Activated CD8-positive, alpha-beta T cell treated with anti-CD3 and anti-CD28 coated beads for 36 hours (primary cell): ENCODE measurements at regions not wholly inside any gene's neighbourhood (a gene's known extent, or its start where the extent isn't known, plus 50 kb on each side); places are given as distances from the start of the nearest gene placed in this dataset.

Source experiments
- ATAC-seq: fragments of 200-7000 bp; cut with Tn5 transposase; one replicate; pipeline ENCODE4 v1.10.0; 2021; ENCODE audit warnings: mild to moderate bottlenecking, moderate library complexity
- CTCF ChIA-PET: fragments of 350-600 bp; sonication (Branson Sonifier 250); formaldehyde crosslinking; loops from one replicate; lab custom pipeline; 2021; ENCODE audit warnings: antibody characterized with exemption; lab: Charles Lee
- POLR2A ChIA-PET: fragments of 350-600 bp; sonication (Branson Sonifier 250); formaldehyde crosslinking; loops from one replicate; lab custom pipeline; 2021; ENCODE audit warnings: antibody characterized with exemption; lab: Charles Lee
- DNase-seq: peaks from one replicate; pipeline ENCODE4 v3.0.0-alpha.2; 2020
- H3K27ac Mint-ChIP-seq: one replicate; pipeline ENCODE4 v1.8.0; 2021; ENCODE audit warnings: mild to moderate bottlenecking, mixed read lengths
- H3K27me3 Mint-ChIP-seq: one replicate; pipeline ENCODE4 v1.8.0; 2021; ENCODE audit warnings: mixed read lengths
- H3K36me3 Mint-ChIP-seq: one replicate; pipeline ENCODE4 v1.8.0; 2021; ENCODE audit warnings: low read depth, mixed read lengths
- H3K4me1 Mint-ChIP-seq: one replicate; pipeline ENCODE4 v1.8.0; 2021; ENCODE audit warnings: low read depth, mixed read lengths
- H3K4me3 Mint-ChIP-seq: one replicate; pipeline ENCODE4 v1.8.0; 2021; ENCODE audit warnings: mild to moderate bottlenecking, moderate library complexity, mixed read lengths
- H3K9me3 Mint-ChIP-seq: one replicate; pipeline ENCODE4 v1.8.0; 2021; ENCODE audit warnings: mixed read lengths
- CTCF ChIP-seq: fragments of 200-600 bp; IDR thresholded peaks from one replicate; pipeline ENCODE4 v1.8.0; 2022; ENCODE audit warnings: antibody characterized with exemption, mild to moderate bottlenecking
- intact Hi-C: fragments of 100-400 bp; cut with micrococcal nuclease; formaldehyde crosslinking; loops from one replicate; pipeline ENCODE4 v1.10.0; 2022

- Mint-ChIP-seq H3K27me3 (peaks cover 2% of the 10 kb centered on the region), H3K27ac (no peak overlapping the region), H3K4me3 (no peak overlapping the region), H3K4me1 (no peaks in the 10 kb centered on the region), H3K9me3 (no peaks in the 10 kb centered on the region), H3K36me3 (no peaks in the 10 kb centered on the region)
- DNase-seq: no peak
- TF ChIP-seq CTCF: no peak
- intact Hi-C loops: no loop called here
- no peak for ATAC-seq
- POLR2A ChIA-PET: no interaction called here
- CTCF ChIA-PET: interaction anchor here (1.4 to 1.5 kb wide), 2 partner anchors 9 to 81 kb away, joined by 5 to 6 read pairs; no protein-coding TSS in a partner anchor
Observed at GRCh38 chr13:39226359-39226758, 188.1 kb downstream of the NHLRC3 start.

- no peaks in the 10 kb centered on the region for H3K9me3 Mint-ChIP-seq
- no peak for TF ChIP-seq CTCF
- H3K36me3 Mint-ChIP-seq: no peaks in the 10 kb centered on the region
- intact Hi-C loops: no loop called here
- CTCF ChIA-PET: no interaction called here
- DNase-seq (no peak), ATAC-seq (no peak)
- peaks cover 10% of the 10 kb centered on the region for H3K27me3 Mint-ChIP-seq
- H3K4me1 Mint-ChIP-seq: no peaks in the 10 kb centered on the region
- H3K27ac Mint-ChIP-seq: no peak overlapping the region
- POLR2A ChIA-PET: no interaction called here
- H3K4me3 Mint-ChIP-seq: no peak overlapping the region
Observed at GRCh38 chr13:39232401-39232980, 194.2 kb downstream of the NHLRC3 start.

- H3K4me1 Mint-ChIP-seq: no peaks in the 10 kb centered on the region
- no peak overlapping the region for H3K27ac Mint-ChIP-seq
- H3K9me3 Mint-ChIP-seq: no peaks in the 10 kb centered on the region
- H3K27me3 Mint-ChIP-seq: peaks cover 11% of the 10 kb centered on the region
- intact Hi-C loops: no loop called here
- no peak for DNase-seq
- ATAC-seq: no peak
- ChIA-PET CTCF (no interaction called here), POLR2A (no interaction called here)
- H3K4me3 Mint-ChIP-seq: no peak overlapping the region
- H3K36me3 Mint-ChIP-seq: no peaks in the 10 kb centered on the region
- TF ChIP-seq CTCF: no peak
Observed at GRCh38 chr13:39232999-39233398, 194.7 kb downstream of the NHLRC3 start.

- Mint-ChIP-seq H3K27me3 (peaks cover 15% of the 10 kb centered on the region), H3K4me3 (no peak overlapping the region), H3K36me3 (no peaks in the 10 kb centered on the region), H3K4me1 (no peaks in the 10 kb centered on the region), H3K27ac (no peak overlapping the region), H3K9me3 (no peaks in the 10 kb centered on the region)
- DNase-seq (no peak), ATAC-seq (no peak)
- CTCF ChIA-PET: no interaction called here
- POLR2A ChIA-PET: no interaction called here
- intact Hi-C loops: no loop called here
- TF ChIP-seq CTCF: no peak
Observed at GRCh38 chr13:39233519-39233918, 195.3 kb downstream of the NHLRC3 start.

- Mint-ChIP-seq H3K9me3 (no peaks in the 10 kb centered on the region), H3K4me3 (no peak overlapping the region), H3K36me3 (no peaks in the 10 kb centered on the region), H3K27ac (no peak overlapping the region), H3K4me1 (no peaks in the 10 kb centered on the region), H3K27me3 (peaks cover 10% of the 10 kb centered on the region)
- ATAC-seq: no peak
- POLR2A ChIA-PET: interaction anchor here (0.5 kb wide), 1 partner anchor 301 kb away, joined by 3 read pairs; no protein-coding TSS in a partner anchor
- DNase-seq: no peak
- CTCF ChIA-PET: no interaction called here
- intact Hi-C loops: no loop called here
- TF ChIP-seq CTCF: no peak
Observed at GRCh38 chr13:39244561-39245230, 206.4 kb downstream of the NHLRC3 start.
